A204.1 (cell line): ENCODE measurements at regions not wholly inside any gene's neighbourhood (a gene's known extent, or its start where the extent isn't known, plus 50 kb on each side); places are given as distances from the start of the nearest gene placed in this dataset.

Experiments
- FAIRE-seq: peaks from 2 replicates; lab custom pipeline; 2012; peaks lifted over from hg19 to GRCh38; lab: Jason Lieb, UNC

DNA sequence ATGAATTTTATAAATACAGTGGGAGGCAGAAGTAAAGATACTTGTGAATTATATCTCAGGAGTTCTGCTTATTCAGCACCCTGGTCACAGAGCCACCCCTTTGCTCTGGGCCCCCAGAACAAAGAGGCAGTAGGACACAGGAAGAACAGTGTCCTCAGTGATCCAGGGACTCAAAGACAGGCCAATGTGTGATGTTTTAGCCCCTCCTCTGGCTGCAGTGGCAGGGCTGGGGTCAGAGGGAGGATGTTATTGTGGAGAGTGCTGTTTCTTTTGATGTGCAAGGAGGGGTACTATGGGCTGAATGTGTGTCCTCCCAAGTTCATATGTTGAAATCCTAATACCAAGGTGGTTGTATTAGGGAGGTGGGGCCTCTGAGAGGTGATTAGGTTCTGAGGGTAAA, 74.1 kb upstream of the MAP3K7 start:
- no peak for FAIRE-seq

DNA sequence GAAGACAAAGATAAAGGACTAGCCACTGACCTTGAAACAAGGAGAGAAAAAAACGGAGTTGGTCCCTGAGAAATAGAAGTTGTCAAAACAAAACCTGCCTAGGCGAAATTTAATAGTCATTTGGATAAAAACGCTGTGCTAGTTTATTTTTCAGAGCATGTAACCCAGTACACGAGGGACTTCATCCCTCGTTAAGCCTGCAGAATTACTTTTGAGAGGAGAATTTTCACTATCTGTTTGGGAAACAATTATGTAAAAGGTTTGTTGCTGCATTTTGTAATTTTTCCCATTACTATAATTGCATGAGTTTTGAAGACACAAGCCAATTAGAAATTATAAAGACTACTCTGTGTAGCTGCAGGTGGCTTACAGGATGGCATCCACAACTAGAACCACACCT, 71.6 kb upstream of the MAP3K7 start:
- no peak for FAIRE-seq

DNA sequence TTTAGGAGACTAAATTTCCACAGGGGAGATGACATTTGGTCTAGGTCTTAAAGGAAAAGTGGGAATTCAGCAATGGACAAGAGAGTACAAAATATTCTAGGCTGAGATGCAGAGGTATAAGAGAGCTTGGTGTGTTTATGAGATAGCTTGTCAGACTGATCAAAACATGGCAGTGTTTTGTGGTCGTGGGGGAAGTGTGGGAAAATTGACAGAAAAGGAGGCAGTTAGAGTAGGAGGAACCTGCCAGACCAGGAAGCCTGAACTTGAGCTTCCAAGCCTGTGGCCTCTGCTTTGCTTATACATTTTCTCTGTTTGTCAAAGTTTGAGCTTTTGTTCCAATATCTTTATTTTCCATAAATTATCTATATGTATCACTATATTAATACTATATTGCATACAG, 69.5 kb upstream of the MAP3K7 start:
- FAIRE-seq, result no peak

DNA sequence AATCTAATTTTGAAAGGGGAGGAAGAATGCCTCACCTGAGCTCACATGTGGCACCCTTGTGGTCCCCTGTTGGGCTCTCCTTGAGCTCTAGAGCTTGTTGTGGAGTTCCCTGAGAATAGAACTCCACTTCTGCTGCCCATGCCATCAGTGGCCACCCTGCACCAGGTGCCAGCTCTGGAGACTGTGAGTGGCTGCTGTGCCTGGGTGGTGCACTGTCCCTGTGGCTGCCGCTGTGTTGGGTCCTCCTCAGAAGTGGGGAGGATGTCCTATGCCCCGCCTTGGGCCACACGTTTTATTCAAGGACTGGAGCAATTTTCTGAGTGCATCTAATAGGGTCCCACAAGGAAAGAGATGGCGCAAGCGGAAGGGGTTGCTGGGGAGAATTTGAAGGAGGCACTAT, 67.9 kb upstream of the MAP3K7 start:
- no peak for FAIRE-seq

DNA sequence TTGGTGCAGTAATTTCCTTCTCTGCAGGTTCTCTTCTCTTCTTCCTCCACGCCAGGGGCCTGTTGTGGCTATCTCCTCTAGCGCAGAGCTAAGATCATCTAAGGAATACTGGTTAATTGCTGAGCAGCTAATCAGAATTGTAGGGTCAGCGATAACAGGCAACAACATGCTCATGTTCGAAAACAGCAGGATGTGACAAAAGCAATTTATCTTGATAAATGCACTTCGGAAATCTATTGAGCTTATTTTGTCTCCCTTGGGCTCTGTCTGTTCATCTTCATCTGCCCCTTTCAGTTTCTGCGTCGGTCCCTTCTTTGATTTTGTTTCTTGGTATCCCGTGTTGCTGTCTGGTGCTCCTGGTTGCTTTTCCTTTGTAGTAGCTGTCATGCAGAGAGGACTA, 67.3 kb upstream of the MAP3K7 start:
- no peak for FAIRE-seq

DNA sequence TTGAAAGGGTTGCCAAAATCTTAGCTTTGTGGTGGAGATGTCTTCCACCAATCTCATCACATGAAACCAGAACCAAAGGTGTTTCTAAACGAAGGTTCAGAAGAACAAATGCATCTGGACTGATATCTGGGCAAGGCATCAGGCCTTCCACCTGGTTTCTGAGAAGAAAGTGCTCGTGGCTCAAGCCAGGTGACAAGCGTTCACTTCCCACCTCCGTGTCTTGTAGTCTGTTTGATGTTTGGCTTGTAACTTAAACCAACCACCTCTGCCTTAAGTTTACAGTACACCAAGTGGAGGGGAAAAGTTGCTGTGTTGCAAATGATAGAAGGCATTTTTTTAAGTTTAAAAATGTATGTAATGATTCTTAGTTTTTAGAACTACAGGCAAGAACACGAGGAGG, 66.9 kb upstream of the MAP3K7 start:
- no peak for FAIRE-seq

DNA sequence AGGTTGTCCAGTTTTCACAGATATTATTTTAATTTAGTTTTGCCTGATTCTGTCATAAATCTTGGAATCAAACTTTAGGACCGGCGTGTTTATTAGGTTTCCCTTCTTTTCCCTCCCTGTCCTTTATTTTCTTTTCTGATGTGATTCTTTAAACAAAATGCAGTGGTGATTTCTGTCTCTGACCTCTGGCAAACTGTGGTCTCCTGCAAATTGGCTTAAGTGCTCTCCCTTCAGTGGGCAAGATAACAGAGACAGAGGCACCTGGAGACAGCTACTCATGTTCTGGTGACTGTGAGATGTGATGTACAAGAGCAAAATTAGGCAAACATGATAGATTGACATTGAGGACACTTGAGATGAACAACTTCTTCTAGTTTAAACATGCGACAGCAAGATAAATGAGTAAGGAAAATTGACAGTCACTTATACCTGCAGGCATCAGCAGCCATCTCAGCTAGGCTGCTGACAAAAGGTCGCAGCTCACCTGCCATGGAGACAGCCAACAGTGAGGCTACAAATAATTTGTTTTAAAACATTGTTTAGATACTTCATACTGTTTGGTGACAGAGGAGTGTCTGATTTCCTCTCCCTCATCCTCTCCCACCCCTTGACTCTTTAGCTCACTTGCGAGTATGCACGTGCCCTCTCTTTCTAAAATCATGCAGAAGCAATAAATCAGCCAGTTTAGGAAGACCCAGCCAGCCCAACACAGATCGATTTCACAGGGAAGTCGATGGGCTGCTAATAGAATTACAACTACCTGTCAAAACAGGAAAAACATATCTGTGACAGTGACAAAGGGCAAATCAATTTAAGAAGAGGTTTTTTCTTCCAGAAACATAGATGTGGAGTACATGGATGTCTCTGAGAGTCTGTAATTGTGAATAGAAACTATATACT, 63.4 kb upstream of the MAP3K7 start:
- FAIRE-seq, result no peak

DNA sequence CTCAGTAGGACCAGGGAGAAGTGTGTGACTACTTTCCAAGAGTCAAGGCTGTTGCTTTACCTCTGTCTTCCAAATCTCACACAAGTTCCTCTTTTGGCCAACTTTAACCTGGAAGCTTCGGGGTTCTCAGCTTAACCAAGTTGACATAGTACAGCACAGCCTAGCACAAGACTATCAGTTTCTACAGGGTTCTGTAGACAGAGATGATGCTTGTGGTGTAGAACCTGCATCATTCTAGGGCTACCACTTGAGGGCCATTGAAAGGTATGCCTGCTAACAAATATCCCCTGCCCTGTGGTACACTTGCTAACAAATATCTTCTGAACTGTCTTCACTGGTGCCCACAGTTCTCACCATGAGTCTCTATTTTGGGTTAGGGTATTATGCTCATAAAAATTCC, 62.0 kb upstream of the MAP3K7 start:
- FAIRE-seq, result no peak

DNA sequence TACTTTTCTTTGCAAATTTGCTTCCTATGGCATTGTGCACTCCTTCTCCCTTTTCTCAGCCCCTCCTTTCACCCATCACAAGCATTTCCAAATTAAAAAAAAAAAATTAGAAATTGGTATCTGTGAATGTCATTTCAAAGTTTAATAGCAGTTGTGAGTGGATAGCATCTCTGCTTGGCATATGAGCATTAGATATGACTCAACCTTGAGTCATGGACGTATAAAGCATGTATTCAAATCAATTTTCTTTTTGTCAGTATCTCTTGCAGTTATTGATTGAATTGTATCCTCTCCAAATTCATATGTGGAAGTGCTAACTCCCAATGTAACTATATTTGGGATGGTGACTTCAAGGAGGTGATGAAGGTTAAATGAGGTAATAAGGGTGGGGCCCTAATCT, 60.1 kb upstream of the MAP3K7 start:
- no peak for FAIRE-seq

DNA sequence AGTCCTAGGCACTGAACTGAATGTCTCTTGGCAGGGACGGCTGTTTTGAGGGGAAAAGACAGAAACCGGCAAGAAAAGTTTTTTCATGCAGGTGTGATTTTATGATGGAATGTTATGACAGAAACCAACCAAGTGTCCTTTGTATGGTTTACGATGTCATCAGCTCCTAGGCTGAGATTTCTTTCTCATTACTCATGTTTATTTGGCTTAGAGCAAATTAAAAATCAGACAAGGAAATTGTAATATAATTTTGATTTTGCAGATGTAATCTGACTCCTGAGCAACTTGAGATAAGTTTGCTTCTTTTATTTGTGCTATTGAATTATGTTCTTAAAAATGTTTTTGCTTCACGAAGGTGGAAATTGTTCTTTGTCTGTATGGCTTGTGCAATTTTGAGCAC, 58.8 kb upstream of the MAP3K7 start:
- FAIRE-seq, result no peak

DNA sequence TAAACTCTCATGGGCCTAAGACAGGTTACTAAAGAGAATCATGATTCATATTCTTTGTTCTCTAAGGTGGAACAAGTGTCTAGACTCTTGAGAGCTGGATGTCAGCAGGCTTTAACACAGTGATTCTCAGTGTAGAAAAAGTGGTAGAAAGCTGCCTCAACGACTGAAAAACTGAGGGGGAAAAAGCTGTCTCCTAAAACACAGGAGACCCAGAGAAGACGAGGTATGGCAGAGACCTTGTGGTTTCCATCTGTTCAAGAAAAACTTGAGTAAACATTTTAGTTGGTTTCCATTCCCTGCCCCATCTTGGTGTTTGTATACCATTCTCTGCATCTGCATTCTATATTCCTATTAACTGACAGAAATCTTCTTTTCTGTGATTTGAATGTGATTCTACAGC, 57.6 kb upstream of the MAP3K7 start:
- no peak for FAIRE-seq

DNA sequence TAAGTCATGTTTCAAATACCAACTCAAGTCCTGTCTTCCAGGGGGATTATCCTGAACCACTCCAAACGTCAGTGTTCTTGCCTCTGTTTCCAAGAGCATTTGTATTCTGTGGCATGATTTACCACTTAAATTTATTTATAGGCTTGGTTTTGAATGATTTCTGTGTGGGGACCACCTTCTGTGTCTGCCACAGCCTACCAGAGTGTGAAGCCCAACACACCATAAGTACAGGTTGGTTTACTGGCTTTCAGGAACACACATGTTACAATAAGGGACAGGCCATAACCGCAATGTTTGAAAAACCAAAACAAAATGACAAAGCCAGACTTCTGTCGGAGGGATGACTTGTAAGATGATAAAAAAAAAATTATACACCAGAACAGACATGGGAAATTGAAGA, 56.5 kb upstream of the MAP3K7 start:
- no peak for FAIRE-seq

DNA sequence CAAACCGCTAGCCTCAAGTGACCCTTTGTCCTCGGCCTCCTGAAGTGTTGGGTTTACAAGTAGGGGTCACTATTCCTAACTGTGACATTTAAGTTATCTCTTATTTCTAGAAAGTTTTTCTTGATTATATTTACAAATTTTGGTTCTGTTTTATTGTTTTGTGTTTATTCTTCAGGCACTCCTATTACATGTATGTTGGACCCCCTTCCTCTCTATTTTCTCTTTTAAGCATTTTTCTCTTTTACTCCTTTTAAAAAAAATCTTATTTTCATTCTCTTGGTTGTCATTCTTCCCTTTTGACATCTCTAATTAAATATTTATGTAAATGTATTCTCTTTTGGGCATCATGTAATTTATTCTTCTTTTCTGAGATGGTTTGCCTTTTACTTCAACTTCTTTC, 50.4 kb upstream of the MAP3K7 start:
- no peak for FAIRE-seq
